AG10803 (cell line): ENCODE measurements at regions not wholly inside any gene's neighbourhood (a gene's known extent, or its start where the extent isn't known, plus 50 kb on each side); places are given as distances from the start of the nearest gene placed in this dataset.

ENCODE experiments used
- DNase-seq: peaks from one replicate; pipeline ENCODE4 v3.0.0; 2010; ENCODE audit warnings: low read depth
- H3K4me3 ChIP-seq: 2 replicates; pipeline ENCODE4 v1.5.1; 2011; ENCODE audit warnings: mild to moderate bottlenecking, low read length, control low read depth
- TF ChIP-seq, protein P1 (sequence below): conservative IDR thresholded peaks from 2 replicates; pipeline ENCODE4 v1.5.1; 2011; ENCODE audit warnings: mild to moderate bottlenecking, low read length, control low read depth, inconsistent platforms

DNA sequence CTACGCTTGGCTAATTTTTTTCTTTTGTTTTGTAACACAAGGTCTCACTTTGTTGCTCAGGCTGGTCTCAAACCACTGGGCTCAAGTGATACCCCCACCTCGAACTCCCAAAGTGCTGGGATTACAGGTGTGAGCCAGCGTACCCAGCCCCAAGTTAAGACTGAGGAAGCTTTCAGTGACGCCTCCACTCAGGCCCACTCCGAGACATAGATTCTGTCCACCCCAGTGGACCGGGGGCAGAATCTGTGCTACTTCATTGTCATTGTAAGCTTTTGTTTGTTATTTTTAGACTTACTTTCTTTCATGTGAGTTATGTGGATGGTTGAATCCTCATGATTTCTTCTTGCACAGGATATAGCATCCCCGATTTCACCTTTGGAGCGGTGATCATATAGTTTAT, 156.9 kb upstream of the TSHZ3 start:
- TF ChIP-seq, protein P1, sequence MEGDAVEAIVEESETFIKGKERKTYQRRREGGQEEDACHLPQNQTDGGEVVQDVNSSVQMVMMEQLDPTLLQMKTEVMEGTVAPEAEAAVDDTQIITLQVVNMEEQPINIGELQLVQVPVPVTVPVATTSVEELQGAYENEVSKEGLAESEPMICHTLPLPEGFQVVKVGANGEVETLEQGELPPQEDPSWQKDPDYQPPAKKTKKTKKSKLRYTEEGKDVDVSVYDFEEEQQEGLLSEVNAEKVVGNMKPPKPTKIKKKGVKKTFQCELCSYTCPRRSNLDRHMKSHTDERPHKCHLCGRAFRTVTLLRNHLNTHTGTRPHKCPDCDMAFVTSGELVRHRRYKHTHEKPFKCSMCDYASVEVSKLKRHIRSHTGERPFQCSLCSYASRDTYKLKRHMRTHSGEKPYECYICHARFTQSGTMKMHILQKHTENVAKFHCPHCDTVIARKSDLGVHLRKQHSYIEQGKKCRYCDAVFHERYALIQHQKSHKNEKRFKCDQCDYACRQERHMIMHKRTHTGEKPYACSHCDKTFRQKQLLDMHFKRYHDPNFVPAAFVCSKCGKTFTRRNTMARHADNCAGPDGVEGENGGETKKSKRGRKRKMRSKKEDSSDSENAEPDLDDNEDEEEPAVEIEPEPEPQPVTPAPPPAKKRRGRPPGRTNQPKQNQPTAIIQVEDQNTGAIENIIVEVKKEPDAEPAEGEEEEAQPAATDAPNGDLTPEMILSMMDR: no peak
- DNase-seq: no peak
- H3K4me3 ChIP-seq: no peak overlapping the region

DNA sequence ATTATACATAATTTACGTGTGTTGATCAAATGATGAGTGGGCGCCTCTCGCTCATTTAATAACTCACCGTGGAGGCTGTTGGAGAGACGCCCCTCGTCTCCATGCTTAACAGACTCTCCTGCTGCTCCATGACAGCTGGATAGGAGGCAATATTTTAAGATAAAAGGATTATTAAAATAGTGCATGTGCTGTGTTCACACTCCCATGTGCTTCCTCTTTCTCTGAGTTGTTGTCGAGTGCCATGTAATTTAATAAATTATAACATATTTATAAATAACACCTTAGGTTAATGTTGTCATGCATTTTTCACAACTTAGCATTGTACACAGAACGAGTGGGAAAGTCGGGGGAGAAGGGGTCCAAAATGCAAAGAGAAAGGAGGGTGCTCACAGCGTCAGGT, 161.4 kb upstream of the TSHZ3 start:
- no peak for DNase-seq
- TF ChIP-seq, protein P1: no peak
- H3K4me3 ChIP-seq: no peak overlapping the region

DNA sequence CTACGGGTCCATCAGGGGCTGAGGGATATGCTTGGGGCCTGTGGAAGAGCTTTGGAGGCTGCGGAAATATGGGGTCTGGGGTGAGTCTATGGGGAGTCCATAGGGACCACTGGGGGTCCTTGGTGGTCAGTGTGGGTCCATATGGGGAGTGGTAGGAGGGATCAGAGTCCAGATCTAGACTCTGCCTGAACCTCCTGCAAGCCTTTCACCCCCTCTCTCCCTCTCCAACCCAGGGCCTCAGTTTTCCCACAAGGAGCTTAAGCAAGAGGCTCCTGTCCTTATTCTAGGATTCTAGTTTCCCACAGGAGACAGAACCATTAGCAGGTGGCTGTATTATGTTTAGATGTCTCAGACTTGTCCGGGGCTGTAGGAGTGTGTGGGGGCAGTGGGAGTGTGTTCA, 161.9 kb upstream of the TSHZ3 start:
- DNase-seq: no peak
- TF ChIP-seq, protein P1: no peak
- H3K4me3 ChIP-seq: no peak overlapping the region

DNA sequence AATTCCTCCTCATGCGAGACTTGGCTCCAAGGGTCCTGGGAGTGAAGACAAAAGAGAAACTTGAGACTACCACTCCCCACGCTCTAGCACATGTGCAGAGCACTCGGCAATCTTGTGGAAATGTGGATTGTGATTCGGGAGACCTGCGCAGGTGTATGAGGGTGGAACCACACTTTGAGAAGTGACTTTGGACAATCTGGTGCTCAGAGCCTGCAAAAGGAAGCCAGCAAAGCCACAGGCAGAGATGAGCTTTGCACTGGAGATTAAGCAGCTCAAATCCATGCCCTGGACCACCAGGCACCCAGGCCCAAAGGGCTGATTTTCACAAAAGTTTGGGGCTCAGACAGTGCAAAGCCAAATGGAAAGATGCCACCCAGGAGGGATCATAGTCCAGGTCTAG, 162.5 kb upstream of the TSHZ3 start:
- TF ChIP-seq, protein P1: no peak
- DNase-seq: no peak
- no peak overlapping the region for H3K4me3 ChIP-seq

DNA sequence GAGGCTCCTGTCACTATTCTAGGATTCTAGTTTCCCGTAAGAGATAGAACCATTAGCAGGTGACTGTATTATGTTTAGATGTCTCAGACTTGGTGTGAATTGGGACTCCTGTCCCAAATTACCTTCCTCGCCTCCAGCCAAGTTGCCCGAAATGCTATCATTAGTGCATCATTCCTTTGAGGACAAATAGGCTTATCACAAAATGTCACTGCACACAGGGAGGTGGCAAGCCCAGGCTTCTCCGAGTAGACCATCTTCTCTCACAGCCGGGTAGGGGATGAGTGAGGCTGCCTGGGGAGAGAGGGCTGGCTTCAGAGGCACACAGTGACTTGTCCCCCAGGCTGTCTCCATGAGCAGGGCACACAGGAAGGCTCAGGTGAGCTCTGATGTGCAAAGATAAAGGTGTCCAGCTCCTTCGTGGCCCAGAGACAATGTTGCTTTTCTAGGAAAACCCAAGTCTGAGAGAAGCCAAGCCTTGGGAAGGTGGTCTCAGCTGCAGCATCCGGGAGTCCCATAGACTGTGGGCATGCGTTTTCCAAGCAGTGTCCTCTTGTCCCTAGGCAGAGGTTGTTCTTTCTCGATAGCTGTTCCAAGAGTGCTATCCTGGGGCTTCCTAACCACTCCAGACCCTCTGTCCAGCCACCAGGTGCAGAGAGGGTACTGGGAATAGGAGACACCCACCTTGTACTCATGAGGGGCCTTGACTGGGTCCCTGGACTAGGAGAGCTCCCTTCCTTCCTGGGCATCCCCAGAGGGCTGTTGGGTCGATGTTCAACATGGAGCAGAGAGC, 163.1 kb upstream of the TSHZ3 start:
- TF ChIP-seq, protein P1: no peak
- no peak for DNase-seq

DNA sequence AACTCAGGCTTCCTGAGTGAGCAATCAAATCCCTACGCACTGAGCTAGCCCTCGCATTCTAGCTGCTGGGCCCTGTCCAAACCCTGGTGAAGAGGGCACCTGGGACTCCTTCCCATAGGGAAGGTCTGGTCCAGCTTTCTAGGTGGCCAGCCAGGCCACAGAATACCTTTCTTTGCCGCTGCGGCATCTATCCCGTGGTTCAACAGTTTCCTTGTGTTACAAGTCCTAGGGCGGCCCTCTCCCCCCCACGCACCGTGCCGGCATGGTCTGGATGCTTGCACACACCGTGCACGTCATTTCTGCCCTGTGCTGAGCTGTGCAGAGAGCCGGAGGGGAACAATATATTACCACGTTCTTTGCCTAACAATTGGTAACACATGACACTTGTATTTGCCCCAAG, 164.6 kb upstream of the TSHZ3 start:
- no peak for DNase-seq
- H3K4me3 ChIP-seq: no peak overlapping the region
- TF ChIP-seq, protein P1: no peak

More for the DNA sequence above, 163.1 kb upstream of the TSHZ3 start:
- no peak overlapping the region for H3K4me3 ChIP-seq

DNA sequence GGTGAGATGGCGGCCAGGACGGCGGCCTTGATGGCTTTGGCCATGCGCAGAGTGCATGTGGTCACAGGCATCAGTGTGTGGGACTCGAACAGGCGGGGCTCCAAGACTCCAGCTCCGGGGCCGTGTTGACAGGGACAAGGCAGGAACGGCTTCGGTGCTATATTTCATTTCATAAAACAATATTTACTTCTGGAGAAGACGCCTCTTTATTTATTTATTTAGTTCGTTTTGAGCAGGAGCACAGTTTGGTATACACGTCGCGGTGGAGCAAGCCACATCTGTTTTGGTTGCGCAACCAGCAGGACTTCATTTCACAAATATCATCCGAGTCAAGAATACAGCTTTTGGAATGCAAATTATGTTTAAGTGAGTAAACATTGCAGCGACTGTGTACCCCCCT, 166.7 kb upstream of the TSHZ3 start:
- peak; percentile 61 for DNase-seq
- TF ChIP-seq, protein P1: no peak
- no peak overlapping the region for H3K4me3 ChIP-seq
